Muscle layer of duodenum (tissue), 2 donors: ENCODE measurements at regions not wholly inside any gene's neighbourhood (a gene's known extent, or its start where the extent isn't known, plus 50 kb on each side); places are given as distances from the start of the nearest gene placed in this dataset.

Experiments
- H3K27ac ChIP-seq: one replicate; pipeline ENCODE4 v1.7.0; 2013; ENCODE audit warnings: mild to moderate bottlenecking, low read length
- H3K27me3 ChIP-seq: one replicate; pipeline ENCODE4 v1.7.0; 2013; ENCODE audit warnings: low read depth, mild to moderate bottlenecking, control low read depth, low read length
- H3K36me3 ChIP-seq, 2 donors: one replicate each; pipeline ENCODE4 v1.7.0; 2013; ENCODE audit warnings: low read length in 2 of 2, control low read depth in 1 of 2, mild to moderate bottlenecking in 1 of 2; ENCODE audit not compliant: insufficient read depth in 2 of 2, control insufficient read depth in 1 of 2
- H3K4me1 ChIP-seq, 2 donors: one replicate each; pipeline ENCODE4 v1.7.0; 2013; ENCODE audit warnings: low read length in 2 of 2, mild to moderate bottlenecking in 2 of 2, control low read depth in 1 of 2, moderate library complexity in 1 of 2; ENCODE audit not compliant: insufficient read depth in 2 of 2, control insufficient read depth in 1 of 2
- H3K4me3 ChIP-seq, 2 donors: one replicate each; pipeline ENCODE4 v1.7.0; 2013; ENCODE audit warnings: low read length in 2 of 2, low read depth in 1 of 2, mild to moderate bottlenecking in 1 of 2
- H3K9me3 ChIP-seq, 2 donors: one replicate each; pipeline ENCODE4 v1.7.0; 2013; ENCODE audit warnings: low read length in 2 of 2, control low read depth in 1 of 2, mild to moderate bottlenecking in 1 of 2; ENCODE audit not compliant: control insufficient read depth in 1 of 2
- donor health status: healthy.

- H3K9me3 ChIP-seq: no peaks in the 10 kb centered on the region
- no peaks in the 10 kb centered on the region for H3K4me1 ChIP-seq
- H3K36me3 ChIP-seq: no peaks in the 10 kb centered on the region
- no peaks in the 10 kb centered on the region for H3K27me3 ChIP-seq
- H3K27ac ChIP-seq: no peak overlapping the region
- no peak overlapping the region for H3K4me3 ChIP-seq
These were observed 1815.0 kb downstream of the MRPL39 start for GRCh38 chr21:23792300-23792699.

DNA sequence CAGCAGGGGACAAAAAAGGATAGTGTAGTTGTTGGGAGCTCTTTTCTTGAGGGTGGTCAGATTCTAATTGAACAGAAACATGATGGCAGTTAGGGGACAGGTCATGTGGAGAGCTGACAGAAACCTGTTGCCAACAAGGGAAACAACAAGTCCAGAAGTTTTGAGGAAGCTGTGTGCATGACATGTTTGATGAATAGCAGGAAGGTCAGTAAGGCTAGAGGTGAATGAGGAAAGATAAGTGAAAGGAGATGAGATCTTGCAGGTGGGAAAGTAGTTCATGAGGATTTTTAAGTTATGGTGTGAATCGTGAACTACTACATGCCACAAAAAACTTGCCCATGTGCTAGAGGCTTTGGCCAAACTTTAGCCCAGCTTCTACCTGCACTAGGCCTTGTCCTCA, 1817.4 kb downstream of the MRPL39 start:
- Histone ChIP-seq H3K27me3 (no peaks in the 10 kb centered on the region), H3K36me3 (no peaks in the 10 kb centered on the region), H3K9me3 (no peaks in the 10 kb centered on the region), H3K4me3 (no peak overlapping the region), H3K27ac (no peak overlapping the region), H3K4me1 (no peaks in the 10 kb centered on the region)

- Histone ChIP-seq H3K4me3 (no peak overlapping the region), H3K9me3 (no peaks in the 10 kb centered on the region), H3K36me3 (no peaks in the 10 kb centered on the region), H3K4me1 (no peaks in the 10 kb centered on the region), H3K27ac (no peak overlapping the region), H3K27me3 (no peaks in the 10 kb centered on the region)
These were observed 1827.0 kb downstream of the MRPL39 start for GRCh38 chr21:23780326-23780725.

GRCh38 chr21:23743821-23744220, 1863.5 kb downstream of the MRPL39 start:
- Histone ChIP-seq H3K4me3 (no peak overlapping the region), H3K9me3 (peaks cover 0 to 2% of the 10 kb centered on the region in 2 donors)

DNA sequence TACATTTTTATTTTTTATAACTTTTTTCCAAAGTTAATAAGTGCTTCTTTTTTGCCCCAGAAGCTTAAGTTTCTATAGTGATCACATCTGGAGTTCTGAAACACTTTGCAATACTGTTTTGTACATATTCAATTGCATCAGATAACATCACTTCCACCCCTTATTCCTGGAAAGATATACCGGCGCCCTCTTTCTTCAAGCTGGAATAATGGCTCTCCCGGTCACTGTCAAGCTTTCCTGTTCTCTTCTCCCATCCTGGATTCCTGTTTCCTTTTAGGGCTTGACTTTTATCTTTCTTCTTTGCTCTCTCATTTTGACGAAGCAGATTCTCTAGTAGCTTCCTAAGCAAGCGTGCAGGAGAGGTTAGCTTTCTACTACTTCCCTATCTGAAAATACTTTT, 1866.8 kb downstream of the MRPL39 start:
- Histone ChIP-seq H3K36me3 (no peaks in the 10 kb centered on the region), H3K9me3 (no peaks in the 10 kb centered on the region), H3K27ac (no peak overlapping the region), H3K4me3 (no peak overlapping the region), H3K27me3 (no peaks in the 10 kb centered on the region), H3K4me1 (no peaks in the 10 kb centered on the region)

More at GRCh38 chr21:23743821-23744220, 1863.5 kb downstream of the MRPL39 start:
- no peaks in the 10 kb centered on the region for H3K4me1 ChIP-seq
- H3K36me3 ChIP-seq: no peaks in the 10 kb centered on the region
- H3K27ac ChIP-seq: no peak overlapping the region
- no peaks in the 10 kb centered on the region for H3K27me3 ChIP-seq

DNA sequence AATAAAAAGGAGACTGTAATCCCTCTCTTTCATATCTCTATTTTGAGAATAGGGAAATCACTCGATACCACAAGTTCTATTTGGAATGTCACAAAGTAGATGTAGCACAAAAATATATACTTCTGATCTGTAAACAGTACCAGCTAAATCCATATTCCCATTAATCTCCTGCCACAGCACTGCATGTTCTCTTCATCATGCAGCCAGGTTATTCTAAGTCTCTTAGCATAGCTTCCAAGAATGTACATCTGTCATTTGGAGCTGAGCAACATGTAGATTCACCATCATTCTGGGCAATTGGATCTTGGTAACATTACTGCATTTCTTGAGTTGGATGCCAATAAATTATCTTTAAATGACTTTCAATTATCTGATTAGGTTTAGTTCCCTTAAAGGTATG, 1874.5 kb downstream of the MRPL39 start:
- H3K36me3 ChIP-seq: no peaks in the 10 kb centered on the region
- no peaks in the 10 kb centered on the region for H3K4me1 ChIP-seq
- H3K27ac ChIP-seq: no peak overlapping the region

DNA sequence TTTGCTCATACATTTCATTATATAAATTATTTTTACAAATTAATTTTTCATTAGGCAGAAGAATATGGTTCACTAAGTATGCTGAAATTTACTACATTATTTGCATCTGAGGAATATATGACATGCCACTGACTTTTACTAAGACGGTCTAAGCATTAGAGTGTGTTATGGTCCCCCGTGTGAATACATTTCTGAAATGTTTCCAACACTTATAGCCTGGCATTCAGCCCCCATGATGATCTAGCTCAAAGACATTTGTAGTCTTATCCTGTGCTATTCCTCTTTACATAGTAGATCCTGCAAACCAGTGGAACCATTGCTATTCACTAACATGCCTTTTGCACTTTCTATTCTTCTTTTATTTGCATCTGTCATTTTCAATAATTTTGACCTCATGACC, 1878.0 kb downstream of the MRPL39 start:
- H3K4me1 ChIP-seq: no peaks in the 10 kb centered on the region
- H3K36me3 ChIP-seq: no peaks in the 10 kb centered on the region
- H3K4me3 ChIP-seq: no peak overlapping the region
- no peaks in the 10 kb centered on the region for H3K27me3 ChIP-seq
- no peaks in the 10 kb centered on the region for H3K9me3 ChIP-seq
- H3K27ac ChIP-seq: no peak overlapping the region

More for the DNA sequence above, 1874.5 kb downstream of the MRPL39 start:
- no peaks in the 10 kb centered on the region for H3K9me3 ChIP-seq
- H3K4me3 ChIP-seq: no peak overlapping the region
- H3K27me3 ChIP-seq: no peaks in the 10 kb centered on the region

- Histone ChIP-seq H3K36me3 (no peaks in the 10 kb centered on the region), H3K4me1 (no peaks in the 10 kb centered on the region), H3K27ac (no peak overlapping the region), H3K9me3 (no peaks in the 10 kb centered on the region), H3K27me3 (no peaks in the 10 kb centered on the region), H3K4me3 (no peak overlapping the region)
These were observed 1881.7 kb downstream of the MRPL39 start for GRCh38 chr21:23725576-23725975.

DNA sequence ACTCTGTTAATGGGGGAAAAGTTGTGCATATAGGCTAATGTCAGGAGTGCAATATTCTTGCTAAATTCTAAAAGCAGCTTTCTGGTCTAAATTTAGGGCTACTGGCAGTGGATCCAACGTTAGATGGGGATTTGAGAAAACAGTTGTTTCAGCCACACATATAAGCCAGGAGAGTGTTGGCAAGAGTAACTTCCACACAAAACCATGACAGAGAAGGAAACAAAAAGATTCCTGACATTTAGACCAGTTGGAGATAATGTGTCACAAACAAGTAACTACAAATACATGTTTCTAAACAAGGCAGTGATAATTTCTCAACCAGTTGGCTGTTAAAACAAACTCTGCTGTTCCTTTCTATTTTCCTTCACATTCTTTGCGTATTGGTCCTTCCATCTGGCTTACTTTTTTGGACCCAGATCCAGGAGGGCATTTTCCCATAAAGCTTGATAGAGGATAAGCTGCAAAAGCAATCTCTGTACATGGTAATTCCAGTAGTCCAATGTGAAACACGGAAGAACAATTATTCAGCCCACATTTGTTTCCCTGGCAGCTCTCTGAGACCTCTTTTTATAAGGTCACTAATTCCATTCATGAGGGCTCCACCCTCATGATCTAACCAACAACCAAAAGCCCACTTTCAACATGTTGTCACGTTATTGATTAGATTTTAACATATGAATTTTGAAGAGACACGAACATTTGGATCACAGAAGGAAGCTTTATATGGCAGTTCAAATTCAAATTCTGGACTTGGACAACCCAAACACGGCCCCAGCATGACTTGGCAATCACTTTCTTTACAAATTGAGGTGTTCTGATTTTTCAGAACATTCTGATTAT, 1888.6 kb downstream of the MRPL39 start:
- Histone ChIP-seq H3K9me3 (no peaks in the 10 kb centered on the region), H3K36me3 (no peaks in the 10 kb centered on the region), H3K27me3 (no peaks in the 10 kb centered on the region), H3K4me3 (no peak overlapping the region), H3K4me1 (no peaks in the 10 kb centered on the region), H3K27ac (no peak overlapping the region)

- H3K36me3 ChIP-seq: no peaks in the 10 kb centered on the region
- no peak overlapping the region for H3K4me3 ChIP-seq
- no peak overlapping the region for H3K27ac ChIP-seq
- no peaks in the 10 kb centered on the region for H3K27me3 ChIP-seq
- H3K9me3 ChIP-seq: no peaks in the 10 kb centered on the region
- H3K4me1 ChIP-seq: no peaks in the 10 kb centered on the region
These were observed 1895.1 kb downstream of the MRPL39 start for GRCh38 chr21:23712166-23712565.

DNA sequence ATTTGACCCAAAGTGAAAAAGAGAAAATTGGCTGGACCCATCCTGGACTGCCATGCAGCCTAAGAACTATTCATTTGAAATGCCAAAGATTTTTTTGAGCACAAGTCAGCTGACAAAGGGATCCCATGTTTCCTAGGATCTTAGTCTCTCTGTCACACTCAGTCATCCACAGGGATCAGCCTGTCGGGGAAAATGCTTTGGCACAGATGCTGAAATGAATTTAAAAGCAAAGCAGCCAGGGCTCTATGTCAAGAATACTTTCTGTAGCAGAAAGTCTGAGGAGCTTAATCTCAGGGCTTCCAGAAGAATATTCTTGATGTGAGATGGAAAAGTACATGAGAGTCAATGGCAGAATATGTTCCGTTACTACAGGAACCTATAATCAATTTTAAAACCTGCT, 1900.8 kb downstream of the MRPL39 start:
- H3K36me3 ChIP-seq: no peaks in the 10 kb centered on the region
- no peaks in the 10 kb centered on the region for H3K4me1 ChIP-seq
- no peaks in the 10 kb centered on the region for H3K9me3 ChIP-seq
- no peaks in the 10 kb centered on the region for H3K27me3 ChIP-seq
- H3K27ac ChIP-seq: no peak overlapping the region
- H3K4me3 ChIP-seq: no peak overlapping the region

DNA sequence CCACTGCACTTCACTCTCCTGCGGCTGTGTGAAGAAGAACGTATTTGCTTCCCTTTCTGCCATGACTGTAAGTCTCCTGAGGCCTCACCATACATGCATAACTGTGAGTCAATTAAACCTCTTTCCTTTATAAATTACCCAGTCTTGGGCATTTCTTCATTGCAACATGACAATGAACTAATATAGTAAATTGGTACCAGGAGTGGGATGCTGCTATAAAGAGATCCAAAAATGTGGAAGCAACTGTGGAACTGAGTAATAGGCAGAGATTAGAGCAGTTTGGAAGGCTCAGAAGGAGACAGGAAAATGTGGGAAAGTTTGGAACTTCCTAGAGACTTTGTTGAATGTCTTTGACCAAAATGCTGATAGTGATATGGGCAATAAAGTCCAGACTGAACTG, 1907.9 kb downstream of the MRPL39 start:
- H3K27me3 ChIP-seq: no peaks in the 10 kb centered on the region
- H3K4me1 ChIP-seq: no peaks in the 10 kb centered on the region
- peaks cover 0 to 8% of the 10 kb centered on the region in 2 donors for H3K9me3 ChIP-seq
- no peak overlapping the region for H3K4me3 ChIP-seq
- no peak overlapping the region for H3K27ac ChIP-seq
- H3K36me3 ChIP-seq: no peaks in the 10 kb centered on the region
